Fibroblast of skin of left quadriceps (primary cell): ENCODE measurements at regions not wholly inside any gene's neighbourhood (a gene's known extent, or its start where the extent isn't known, plus 50 kb on each side); places are given as distances from the start of the nearest gene placed in this dataset.
A peak's percentile ranks its signal among the peaks of the same experiment; 100 is the strongest.
"Not testable (repeated sequence)": the region's sequence is repeated elsewhere in the genome, so short reads cannot be mapped to it uniquely, and the experiment has no call there.

Experiments
- DNase-seq, 2 experiments: peaks; one replicate each; pipeline ENCODE4 v3.0.0-alpha.2; 2013; ENCODE audit warnings: low read depth in 2 of 2

GRCh38 chr2:184198791-184199190, 399.5 kb upstream of the ZNF804A start:
- DNase-seq = not testable (repeated sequence)

GRCh38 chr2:184199274-184199673, 399.1 kb upstream of the ZNF804A start:
- DNase-seq = no peak

GRCh38 chr2:184201246-184201645, 397.1 kb upstream of the ZNF804A start:
- no peak for DNase-seq

- DNase-seq = no peak
Measured at GRCh38 chr2:184203661-184204060, 394.7 kb upstream of the ZNF804A start.

GRCh38 chr2:184205048-184205596, 393.2 kb upstream of the ZNF804A start:
- DNase-seq = no peak

- DNase-seq = no peak
Measured at GRCh38 chr2:184206045-184206444, 392.3 kb upstream of the ZNF804A start.

GRCh38 chr2:184210329-184210728, 388.0 kb upstream of the ZNF804A start:
- DNase-seq = no peak

- DNase-seq = no peak
Measured at GRCh38 chr2:184215745-184216144, 382.6 kb upstream of the ZNF804A start.

- DNase-seq = no peak
Measured at GRCh38 chr2:184256611-184257010, 341.7 kb upstream of the ZNF804A start.

- DNase-seq = no peak
Measured at GRCh38 chr2:184261331-184261730, 337.0 kb upstream of the ZNF804A start.

- DNase-seq = no peak
Measured at GRCh38 chr2:184261818-184262217, 336.5 kb upstream of the ZNF804A start.

GRCh38 chr2:184268900-184269477, 329.3 kb upstream of the ZNF804A start:
- DNase-seq = no peak

GRCh38 chr2:184270660-184271059, 327.7 kb upstream of the ZNF804A start:
- DNase-seq = peak in 1 of 2 experiments; percentile 0

GRCh38 chr2:184272056-184272455, 326.3 kb upstream of the ZNF804A start:
- no peak for DNase-seq

- DNase-seq = no peak
Measured at GRCh38 chr2:184294831-184295230, 303.5 kb upstream of the ZNF804A start.

GRCh38 chr2:184297085-184297484, 301.2 kb upstream of the ZNF804A start:
- no peak for DNase-seq

GRCh38 chr2:184302506-184302905, 295.8 kb upstream of the ZNF804A start:
- DNase-seq = no peak

GRCh38 chr2:184304006-184304405, 294.3 kb upstream of the ZNF804A start:
- DNase-seq = peak; percentile 20 to 29

GRCh38 chr2:184305105-184305504, 293.2 kb upstream of the ZNF804A start:
- DNase-seq = no peak

- DNase-seq = no peak
Measured at GRCh38 chr2:184308706-184309105, 289.6 kb upstream of the ZNF804A start.

GRCh38 chr2:184312970-184313369, 285.4 kb upstream of the ZNF804A start:
- DNase-seq = no peak

- no peak for DNase-seq
Measured at GRCh38 chr2:184314829-184315228, 283.5 kb upstream of the ZNF804A start.

GRCh38 chr2:184316921-184317320, 281.4 kb upstream of the ZNF804A start:
- no peak for DNase-seq

GRCh38 chr2:184322615-184323014, 275.7 kb upstream of the ZNF804A start:
- DNase-seq = no peak
